ENCODE measurements at regions not wholly inside any gene's neighbourhood (a gene's known extent, or its start where the extent isn't known, plus 50 kb on each side); places are given as distances from the start of the nearest gene placed in this dataset.

DNA sequence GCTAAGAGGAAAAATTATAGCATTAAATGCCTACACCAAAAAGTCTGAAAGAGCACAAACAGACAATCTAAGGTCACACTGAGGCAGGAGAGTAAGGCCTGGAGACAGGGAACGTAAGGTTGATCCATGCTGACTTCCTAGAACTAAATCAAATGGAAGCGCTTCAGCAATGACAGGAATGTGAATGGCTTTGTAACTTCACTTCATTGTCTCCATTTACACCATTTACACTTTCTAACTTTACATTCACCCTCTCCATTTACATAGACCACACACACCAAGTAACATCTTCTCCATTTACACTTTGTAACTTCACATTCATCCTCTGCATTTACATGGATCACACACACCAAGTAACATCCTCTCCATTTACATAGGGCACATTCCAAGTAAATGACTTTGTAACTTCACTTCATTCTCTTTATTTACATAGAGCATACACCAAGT lies 103.1 kb upstream of the SPATS2L start:
- H3K27ac Mint-ChIP-seq: no peak overlapping the region
- H3K27me3 Mint-ChIP-seq: peaks cover 1% of the 10 kb centered on the region
- no peak overlapping the region for H3K4me3 Mint-ChIP-seq
- no peaks in the 10 kb centered on the region for H3K4me1 Mint-ChIP-seq
- peaks cover 2 to 6% (median 4%) of the 10 kb centered on the region in 3 donors for H3K9me3 Mint-ChIP-seq
- H3K36me3 Mint-ChIP-seq: no peaks in the 10 kb centered on the region

DNA sequence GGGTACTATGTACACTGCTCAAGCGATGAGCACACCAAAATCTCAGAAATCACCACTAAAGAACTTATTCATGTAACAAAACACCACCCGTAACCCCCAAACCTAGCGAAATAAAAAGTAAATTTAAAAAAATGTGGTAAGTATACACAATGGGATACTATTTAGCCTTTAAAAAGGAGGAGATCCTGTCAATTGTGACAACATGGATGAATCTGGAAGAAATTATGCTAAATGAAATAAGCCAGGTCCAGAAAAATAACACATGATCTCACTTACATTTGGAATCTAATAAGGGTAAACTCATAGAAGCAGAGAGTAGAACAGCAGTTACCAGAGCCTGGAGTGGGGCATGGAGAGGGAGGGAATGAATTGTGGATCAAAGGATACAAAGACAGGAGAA lies 98.5 kb upstream of the SPATS2L start:
- no peak overlapping the region for H3K27ac Mint-ChIP-seq
- H3K4me1 Mint-ChIP-seq: peaks cover 0 to 2% (median 0%) of the 10 kb centered on the region in 3 donors
- peaks cover 3 to 12% (median 6%) of the 10 kb centered on the region in 3 donors for H3K9me3 Mint-ChIP-seq
- H3K36me3 Mint-ChIP-seq: no peaks in the 10 kb centered on the region
- H3K4me3 Mint-ChIP-seq: no peak overlapping the region
- peaks cover 1% of the 10 kb centered on the region for H3K27me3 Mint-ChIP-seq

DNA sequence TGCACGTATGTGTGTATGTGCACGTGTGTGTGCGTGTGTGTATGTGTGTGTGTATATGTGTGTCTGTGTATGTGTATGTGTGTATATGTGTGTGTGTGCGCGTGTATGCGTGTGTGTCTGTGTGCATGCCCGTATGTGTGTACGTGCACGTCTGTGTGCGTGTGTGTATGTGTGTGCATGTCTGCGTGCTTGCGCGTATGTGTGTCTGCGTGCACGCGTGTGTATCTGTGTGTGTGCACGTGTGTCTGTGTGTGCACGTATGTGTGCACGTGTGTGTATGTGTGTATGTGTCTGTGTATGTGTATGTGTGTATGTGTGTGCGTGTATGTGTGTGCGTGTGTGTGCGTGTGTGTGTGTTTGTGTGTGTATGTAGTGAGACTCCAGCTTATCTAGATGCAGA lies 97.5 kb upstream of the SPATS2L start:
- Mint-ChIP-seq H3K36me3 (no peaks in the 10 kb centered on the region), H3K27me3 (peaks cover 1% of the 10 kb centered on the region), H3K27ac (no peak overlapping the region), H3K4me1 (peaks cover 0 to 2% (median 0%) of the 10 kb centered on the region in 3 donors), H3K9me3 (peaks cover 3 to 12% (median 6%) of the 10 kb centered on the region in 3 donors), H3K4me3 (no peak overlapping the region)

DNA sequence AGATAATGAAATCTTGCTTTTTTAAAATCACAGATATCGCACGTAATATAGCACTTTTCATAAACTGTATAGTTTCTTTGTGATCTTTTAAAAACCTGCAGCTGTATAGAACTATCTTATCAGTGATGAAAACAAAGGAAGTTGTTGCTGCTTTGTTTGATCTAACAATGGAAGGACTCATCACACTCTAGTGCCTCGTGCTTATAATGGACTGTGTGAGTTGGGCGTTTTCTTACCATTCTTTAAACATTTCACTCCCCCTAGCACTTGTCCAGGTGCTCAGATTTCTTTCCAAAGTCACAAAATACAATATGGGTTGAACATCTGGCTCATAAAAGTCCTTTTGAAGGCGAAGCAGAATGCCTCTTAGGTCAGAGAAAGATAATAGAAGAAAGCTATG lies 94.8 kb upstream of the SPATS2L start:
- Mint-ChIP-seq H3K4me3 (no peak overlapping the region), H3K9me3 (peaks cover 1 to 7% (median 4%) of the 10 kb centered on the region in 3 donors), H3K4me1 (peaks cover 0 to 2% (median 0%) of the 10 kb centered on the region in 3 donors), H3K27ac (no peak overlapping the region), H3K36me3 (no peaks in the 10 kb centered on the region), H3K27me3 (peaks cover 1% of the 10 kb centered on the region)

DNA sequence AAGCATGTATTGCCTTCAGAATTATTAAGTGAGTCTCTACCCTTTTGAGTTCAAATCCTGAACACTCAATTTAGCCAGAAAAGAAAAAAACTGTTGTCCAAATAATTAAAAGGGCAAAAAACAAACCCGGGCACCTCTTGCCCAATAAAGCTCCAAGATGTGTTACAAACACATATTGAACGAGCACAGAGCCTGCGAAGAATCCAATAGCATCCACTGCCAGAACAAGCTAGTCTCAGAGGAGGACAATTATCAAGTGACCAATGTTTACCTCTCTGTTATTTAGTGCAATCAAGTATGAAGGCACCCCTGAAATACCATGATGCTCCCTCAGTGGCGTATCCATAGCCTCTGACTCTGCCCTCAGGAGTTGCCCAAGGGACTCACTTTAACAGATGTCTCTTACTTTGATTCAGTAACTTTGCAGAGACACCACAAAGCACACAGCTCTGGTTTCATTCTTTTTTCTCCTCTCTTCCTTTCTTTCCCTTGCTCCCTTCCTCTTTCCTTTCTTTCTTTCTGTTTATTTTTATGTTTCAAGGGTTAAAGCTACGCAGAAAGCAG lies 93.5 kb upstream of the SPATS2L start:
- peaks cover 3% of the 10 kb centered on the region for H3K27me3 Mint-ChIP-seq
- H3K27ac Mint-ChIP-seq: no peak overlapping the region
- H3K9me3 Mint-ChIP-seq: peaks cover 1 to 7% (median 4%) of the 10 kb centered on the region in 3 donors
- no peak overlapping the region for H3K4me3 Mint-ChIP-seq
- no peaks in the 10 kb centered on the region for H3K36me3 Mint-ChIP-seq
- H3K4me1 Mint-ChIP-seq: peaks cover 0 to 2% (median 0%) of the 10 kb centered on the region in 3 donors

DNA sequence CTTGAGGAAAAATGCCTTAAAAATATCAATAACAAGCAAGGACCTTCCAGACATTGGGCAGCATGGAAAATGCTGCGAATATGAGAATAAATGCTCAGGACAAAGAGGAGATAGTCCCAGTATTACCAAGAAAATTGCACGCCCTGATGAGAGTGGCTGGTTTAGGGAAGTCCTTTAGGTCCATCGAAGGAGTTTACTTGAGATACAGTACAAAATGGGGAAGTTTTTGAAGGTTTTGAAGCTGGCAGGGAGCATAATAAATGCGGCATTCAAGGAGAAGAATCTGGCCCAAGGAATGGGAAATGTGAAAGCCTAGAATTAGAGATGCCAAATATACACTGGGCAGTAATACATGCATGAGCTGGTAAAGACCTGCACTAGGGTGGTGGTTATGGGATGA lies 90.2 kb upstream of the SPATS2L start:
- Mint-ChIP-seq H3K27ac (no peak overlapping the region), H3K27me3 (peaks cover 7% of the 10 kb centered on the region), H3K4me1 (no peaks in the 10 kb centered on the region), H3K36me3 (no peaks in the 10 kb centered on the region), H3K9me3 (no peaks in the 10 kb centered on the region), H3K4me3 (no peak overlapping the region)

DNA sequence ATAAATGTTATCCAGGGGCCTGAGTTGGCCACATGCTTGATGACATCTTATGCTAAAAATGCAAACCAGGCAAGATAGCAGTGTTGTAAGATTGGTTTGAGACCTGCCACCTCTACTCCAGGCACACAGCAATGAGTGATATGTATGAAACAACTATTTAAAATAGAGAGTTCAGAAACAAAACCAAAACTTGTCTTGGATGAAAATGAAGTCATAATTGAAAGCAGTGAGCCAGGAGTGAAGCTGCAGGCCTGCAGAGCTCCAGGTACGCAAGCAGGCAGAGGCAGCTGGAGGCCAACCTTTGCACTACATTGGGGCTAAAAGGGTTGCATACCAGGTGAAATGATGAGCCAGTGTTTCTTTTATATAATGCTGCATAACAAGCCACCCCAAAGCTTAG lies 89.2 kb upstream of the SPATS2L start:
- no peaks in the 10 kb centered on the region for H3K9me3 Mint-ChIP-seq
- no peaks in the 10 kb centered on the region for H3K4me1 Mint-ChIP-seq
- H3K4me3 Mint-ChIP-seq: no peak overlapping the region
- no peak overlapping the region for H3K27ac Mint-ChIP-seq
- H3K36me3 Mint-ChIP-seq: no peaks in the 10 kb centered on the region
- H3K27me3 Mint-ChIP-seq: peaks cover 6% of the 10 kb centered on the region

DNA sequence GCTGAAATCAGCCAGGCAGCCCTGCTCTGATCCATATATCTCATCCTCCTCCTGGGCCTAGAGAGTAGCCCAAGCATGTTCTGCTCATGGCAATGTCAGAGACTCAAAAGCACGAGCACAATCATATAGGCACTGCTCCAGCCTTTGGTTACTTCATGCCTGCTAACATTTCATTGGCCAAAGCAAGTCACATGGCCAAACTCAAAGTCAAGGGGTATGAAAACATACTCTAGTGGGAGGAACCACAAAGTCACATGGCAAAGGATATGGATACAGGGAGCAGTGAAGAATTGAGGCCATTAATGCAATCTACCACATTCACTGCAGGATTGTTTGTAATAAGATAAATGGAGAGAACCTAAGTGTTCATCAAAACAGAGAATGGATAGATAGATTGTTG lies 87.8 kb upstream of the SPATS2L start:
- Mint-ChIP-seq H3K27me3 (peaks cover 6% of the 10 kb centered on the region), H3K4me1 (no peaks in the 10 kb centered on the region), H3K36me3 (no peaks in the 10 kb centered on the region), H3K4me3 (no peak overlapping the region), H3K9me3 (no peaks in the 10 kb centered on the region), H3K27ac (no peak overlapping the region)

DNA sequence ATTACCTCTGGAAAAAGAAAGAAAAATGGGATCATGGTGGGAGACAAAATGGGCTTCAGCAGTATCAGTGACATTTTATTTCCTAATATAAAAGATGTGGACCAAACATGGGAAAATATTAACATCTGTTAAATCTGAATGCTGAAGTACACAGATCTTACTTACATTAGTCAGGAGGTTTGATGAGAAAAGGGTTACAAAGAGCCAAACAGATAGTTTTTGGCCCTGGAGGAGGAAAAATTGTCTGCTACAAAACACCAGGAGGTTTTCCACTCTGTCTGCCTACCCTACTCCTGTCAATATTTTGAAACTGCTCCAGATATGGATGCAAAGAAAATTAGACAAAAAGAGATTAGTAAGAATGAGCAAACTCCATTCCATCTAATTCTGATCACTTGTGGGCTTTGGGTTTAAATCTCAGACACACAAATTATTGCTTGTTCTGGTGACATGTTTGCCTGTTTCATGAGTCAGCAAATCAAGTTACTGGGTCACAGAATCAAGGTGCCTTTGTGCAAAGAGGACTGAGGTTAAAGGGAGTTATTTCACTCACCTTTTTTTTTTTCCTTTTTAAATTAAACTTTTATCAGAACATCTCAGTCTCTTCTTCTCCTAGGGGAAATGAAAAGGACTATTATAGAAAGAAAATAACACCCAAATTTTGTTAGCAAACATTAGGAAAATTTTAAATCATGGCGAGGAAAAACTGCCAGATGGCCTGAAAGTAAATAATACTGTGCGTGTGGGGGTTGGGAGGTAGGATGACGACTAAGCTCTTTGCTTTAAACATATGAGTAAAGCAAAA lies 87.0 kb upstream of the SPATS2L start:
- Mint-ChIP-seq H3K4me1 (no peaks in the 10 kb centered on the region), H3K9me3 (no peaks in the 10 kb centered on the region), H3K4me3 (no peak overlapping the region), H3K36me3 (no peaks in the 10 kb centered on the region), H3K27ac (no peak overlapping the region), H3K27me3 (peaks cover 6% of the 10 kb centered on the region)

DNA sequence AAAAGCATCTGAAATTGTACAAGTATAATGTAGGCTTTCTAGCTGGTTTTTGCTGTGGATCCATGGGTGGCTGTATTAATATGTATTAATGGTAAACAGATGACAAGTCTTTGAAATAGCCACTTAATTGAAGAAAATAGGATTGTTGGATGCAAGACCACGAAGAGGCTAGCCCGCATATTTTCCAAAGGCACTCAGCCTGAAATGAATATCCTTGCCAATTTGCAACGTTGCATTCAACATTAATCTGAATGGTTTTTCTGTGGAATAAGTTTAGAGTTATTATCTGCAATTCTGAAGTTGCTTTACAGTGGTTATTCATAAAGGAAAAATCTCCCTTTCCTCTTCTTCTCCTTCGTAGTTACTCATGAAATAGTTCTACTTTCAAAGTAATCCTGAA lies 86.2 kb upstream of the SPATS2L start:
- H3K9me3 Mint-ChIP-seq: no peaks in the 10 kb centered on the region
- H3K4me3 Mint-ChIP-seq: no peak overlapping the region
- H3K36me3 Mint-ChIP-seq: no peaks in the 10 kb centered on the region
- peaks cover 6% of the 10 kb centered on the region for H3K27me3 Mint-ChIP-seq
- no peak overlapping the region for H3K27ac Mint-ChIP-seq
- H3K4me1 Mint-ChIP-seq: no peaks in the 10 kb centered on the region

DNA sequence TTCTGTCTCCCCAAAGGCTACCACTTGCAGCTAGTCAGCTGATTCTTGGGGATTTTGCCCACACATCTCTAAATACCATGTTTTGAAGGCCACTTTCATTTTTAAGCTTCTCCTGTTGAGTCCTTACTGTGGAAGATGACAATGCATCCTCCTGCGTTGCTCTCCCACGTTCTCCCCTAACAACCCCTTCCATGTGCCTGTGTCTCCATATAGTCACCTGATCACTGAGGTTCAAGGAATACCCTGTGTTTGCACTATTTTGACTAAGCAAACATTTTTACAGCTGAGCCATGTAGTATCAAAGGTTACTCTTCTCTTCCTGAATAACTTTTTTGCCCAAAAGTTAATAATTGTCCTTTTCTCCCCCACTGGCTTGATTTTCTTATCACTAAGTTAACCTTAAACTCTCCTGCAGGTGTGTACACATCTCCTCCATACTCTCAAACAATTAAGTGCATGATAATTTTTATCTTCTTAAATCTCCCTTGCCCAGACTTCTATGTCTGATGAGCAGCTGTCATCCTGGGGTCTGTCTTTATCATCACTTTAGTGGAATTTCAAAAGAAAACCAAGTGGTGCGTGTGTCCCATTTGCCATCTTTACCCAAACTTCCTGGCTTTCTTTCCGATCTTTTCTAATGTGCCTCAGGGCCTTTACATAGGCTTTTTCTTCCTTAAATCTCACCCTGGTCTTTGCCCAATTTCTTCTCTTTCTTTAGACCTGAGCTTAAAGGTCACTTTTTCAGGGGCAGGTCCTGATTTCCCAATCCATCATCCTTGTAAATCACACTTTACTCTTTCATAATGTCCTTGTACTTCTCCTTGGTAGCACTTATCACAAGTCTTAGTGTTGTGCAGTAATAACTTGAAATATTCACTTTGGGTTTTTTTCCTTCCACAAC lies 85.2 kb upstream of the SPATS2L start:
- Mint-ChIP-seq H3K4me1 (no peaks in the 10 kb centered on the region), H3K4me3 (no peak overlapping the region), H3K9me3 (no peaks in the 10 kb centered on the region), H3K27me3 (peaks cover 8% of the 10 kb centered on the region), H3K36me3 (no peaks in the 10 kb centered on the region), H3K27ac (no peak overlapping the region)

DNA sequence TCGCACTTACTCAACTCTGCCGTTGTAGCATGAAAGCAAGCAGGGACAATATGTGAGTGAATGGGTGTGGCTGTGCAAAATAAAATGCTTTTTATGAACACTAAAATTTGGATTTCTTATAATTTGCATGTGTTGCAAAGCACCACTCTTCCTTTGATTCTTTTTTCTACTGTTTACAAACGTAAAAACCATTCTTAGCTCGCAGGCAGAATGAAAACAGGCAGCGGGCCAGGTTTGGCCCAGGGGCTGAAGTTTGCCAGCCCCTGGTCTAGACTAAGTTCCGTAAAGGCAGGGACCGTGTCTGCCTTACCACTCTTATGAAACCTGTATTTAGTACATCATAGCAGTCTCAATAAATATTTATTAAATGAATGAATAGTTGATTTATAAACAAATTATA lies 83.7 kb upstream of the SPATS2L start:
- H3K27me3 Mint-ChIP-seq: peaks cover 9% of the 10 kb centered on the region
- H3K4me1 Mint-ChIP-seq: peaks cover 0 to 2% (median 0%) of the 10 kb centered on the region in 3 donors
- no peak overlapping the region for H3K4me3 Mint-ChIP-seq
- no peaks in the 10 kb centered on the region for H3K36me3 Mint-ChIP-seq
- H3K27ac Mint-ChIP-seq: no peak overlapping the region
- no peaks in the 10 kb centered on the region for H3K9me3 Mint-ChIP-seq

DNA sequence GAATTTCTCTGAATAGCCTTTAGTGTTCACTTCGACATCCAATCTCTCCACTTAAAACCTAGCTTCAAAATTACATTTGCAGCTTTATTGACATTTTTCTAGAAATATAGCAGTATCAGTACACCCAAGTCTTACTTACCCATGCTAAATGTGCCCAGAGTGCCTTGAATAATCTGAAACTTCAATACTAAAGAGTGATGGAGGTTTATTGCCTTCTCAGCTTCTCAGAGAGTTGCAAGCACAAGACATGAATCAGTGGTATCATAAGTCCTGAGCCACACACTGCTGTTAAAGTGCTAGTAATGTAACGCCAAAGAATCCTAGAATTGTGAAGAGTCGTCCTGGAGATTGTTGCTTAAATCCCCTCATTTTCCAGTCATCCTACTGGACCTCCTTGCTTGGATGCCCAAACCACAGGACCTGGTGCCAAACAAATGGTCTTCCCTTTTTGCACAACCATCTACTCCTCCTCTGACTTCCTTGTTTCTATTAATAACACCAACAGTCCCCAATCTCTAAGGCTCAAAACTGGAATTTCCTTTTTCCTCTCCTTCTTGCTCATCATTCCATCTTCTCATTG lies 83.2 kb upstream of the SPATS2L start:
- H3K4me1 Mint-ChIP-seq: peaks cover 0 to 2% (median 0%) of the 10 kb centered on the region in 3 donors
- H3K9me3 Mint-ChIP-seq: no peaks in the 10 kb centered on the region
- no peak overlapping the region for H3K4me3 Mint-ChIP-seq
- no peak overlapping the region for H3K27ac Mint-ChIP-seq
- no peaks in the 10 kb centered on the region for H3K36me3 Mint-ChIP-seq
- peaks cover 9% of the 10 kb centered on the region for H3K27me3 Mint-ChIP-seq

DNA sequence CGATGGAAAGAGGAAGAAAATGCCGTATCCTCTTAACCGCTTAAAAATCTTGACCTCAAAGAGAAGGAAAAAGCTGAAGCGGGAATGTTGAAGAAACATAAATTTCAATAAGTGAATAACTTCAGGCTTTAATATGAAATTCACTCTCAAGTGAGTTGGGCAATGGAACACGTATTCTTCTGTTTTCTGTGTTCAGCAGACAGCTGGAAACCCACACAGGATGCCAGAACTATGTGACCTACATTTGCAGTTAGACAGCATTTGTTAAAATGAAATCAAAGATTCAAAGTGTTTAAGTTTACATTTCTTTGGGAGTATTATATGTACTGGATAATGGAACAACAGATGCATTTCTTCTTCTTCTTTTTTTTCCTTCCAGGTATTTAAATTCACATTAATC lies 80.5 kb upstream of the SPATS2L start:
- Mint-ChIP-seq H3K4me1 (peaks cover 0 to 4% (median 0%) of the 10 kb centered on the region in 3 donors), H3K36me3 (no peaks in the 10 kb centered on the region), H3K27ac (no peak overlapping the region), H3K4me3 (no peak overlapping the region), H3K27me3 (peaks cover 5% of the 10 kb centered on the region), H3K9me3 (no peaks in the 10 kb centered on the region)

All from IgD-negative memory B cell (primary cell).